ENCODE measurements at regions not wholly inside any gene's neighbourhood (a gene's known extent, or its start where the extent isn't known, plus 50 kb on each side); places are given as distances from the start of the nearest gene placed in this dataset.

DNA sequence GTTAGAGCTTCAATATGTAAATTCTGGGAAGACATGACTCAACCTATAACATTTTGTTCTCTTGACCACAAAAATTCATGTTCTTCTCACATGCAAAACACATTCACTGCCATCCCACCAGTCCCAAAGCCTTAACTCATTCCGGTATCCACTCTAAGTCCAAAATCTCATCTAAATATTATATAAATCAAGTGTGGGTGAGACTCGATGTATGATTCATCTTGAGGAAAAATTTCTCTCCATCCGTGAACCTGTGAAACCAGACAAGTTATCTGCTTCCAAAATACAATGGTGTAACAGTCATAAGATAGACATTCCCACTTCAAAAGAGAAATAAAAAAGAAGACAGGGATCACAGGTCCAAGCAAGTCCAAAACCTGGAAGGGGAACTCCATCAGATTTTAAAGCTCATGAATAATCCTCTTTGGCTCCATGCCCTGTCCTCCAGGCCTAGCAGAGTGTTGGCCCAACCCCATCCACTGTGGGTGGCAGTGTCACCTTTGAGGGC is 101.3 kb downstream of the RAD51AP2 start:
- TF ChIP-seq, protein P1, sequence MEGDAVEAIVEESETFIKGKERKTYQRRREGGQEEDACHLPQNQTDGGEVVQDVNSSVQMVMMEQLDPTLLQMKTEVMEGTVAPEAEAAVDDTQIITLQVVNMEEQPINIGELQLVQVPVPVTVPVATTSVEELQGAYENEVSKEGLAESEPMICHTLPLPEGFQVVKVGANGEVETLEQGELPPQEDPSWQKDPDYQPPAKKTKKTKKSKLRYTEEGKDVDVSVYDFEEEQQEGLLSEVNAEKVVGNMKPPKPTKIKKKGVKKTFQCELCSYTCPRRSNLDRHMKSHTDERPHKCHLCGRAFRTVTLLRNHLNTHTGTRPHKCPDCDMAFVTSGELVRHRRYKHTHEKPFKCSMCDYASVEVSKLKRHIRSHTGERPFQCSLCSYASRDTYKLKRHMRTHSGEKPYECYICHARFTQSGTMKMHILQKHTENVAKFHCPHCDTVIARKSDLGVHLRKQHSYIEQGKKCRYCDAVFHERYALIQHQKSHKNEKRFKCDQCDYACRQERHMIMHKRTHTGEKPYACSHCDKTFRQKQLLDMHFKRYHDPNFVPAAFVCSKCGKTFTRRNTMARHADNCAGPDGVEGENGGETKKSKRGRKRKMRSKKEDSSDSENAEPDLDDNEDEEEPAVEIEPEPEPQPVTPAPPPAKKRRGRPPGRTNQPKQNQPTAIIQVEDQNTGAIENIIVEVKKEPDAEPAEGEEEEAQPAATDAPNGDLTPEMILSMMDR (IDR thresholded peaks at IDR 0.05), result no peak
- TF ChIP-seq, protein P2, sequence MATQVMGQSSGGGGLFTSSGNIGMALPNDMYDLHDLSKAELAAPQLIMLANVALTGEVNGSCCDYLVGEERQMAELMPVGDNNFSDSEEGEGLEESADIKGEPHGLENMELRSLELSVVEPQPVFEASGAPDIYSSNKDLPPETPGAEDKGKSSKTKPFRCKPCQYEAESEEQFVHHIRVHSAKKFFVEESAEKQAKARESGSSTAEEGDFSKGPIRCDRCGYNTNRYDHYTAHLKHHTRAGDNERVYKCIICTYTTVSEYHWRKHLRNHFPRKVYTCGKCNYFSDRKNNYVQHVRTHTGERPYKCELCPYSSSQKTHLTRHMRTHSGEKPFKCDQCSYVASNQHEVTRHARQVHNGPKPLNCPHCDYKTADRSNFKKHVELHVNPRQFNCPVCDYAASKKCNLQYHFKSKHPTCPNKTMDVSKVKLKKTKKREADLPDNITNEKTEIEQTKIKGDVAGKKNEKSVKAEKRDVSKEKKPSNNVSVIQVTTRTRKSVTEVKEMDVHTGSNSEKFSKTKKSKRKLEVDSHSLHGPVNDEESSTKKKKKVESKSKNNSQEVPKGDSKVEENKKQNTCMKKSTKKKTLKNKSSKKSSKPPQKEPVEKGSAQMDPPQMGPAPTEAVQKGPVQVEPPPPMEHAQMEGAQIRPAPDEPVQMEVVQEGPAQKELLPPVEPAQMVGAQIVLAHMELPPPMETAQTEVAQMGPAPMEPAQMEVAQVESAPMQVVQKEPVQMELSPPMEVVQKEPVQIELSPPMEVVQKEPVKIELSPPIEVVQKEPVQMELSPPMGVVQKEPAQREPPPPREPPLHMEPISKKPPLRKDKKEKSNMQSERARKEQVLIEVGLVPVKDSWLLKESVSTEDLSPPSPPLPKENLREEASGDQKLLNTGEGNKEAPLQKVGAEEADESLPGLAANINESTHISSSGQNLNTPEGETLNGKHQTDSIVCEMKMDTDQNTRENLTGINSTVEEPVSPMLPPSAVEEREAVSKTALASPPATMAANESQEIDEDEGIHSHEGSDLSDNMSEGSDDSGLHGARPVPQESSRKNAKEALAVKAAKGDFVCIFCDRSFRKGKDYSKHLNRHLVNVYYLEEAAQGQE (IDR thresholded peaks at IDR 0.05; ENCODE audit: low read depth, low read length), result no peak
- TF ChIP-seq RXRA (IDR thresholded peaks at IDR 0.05; ENCODE audit: borderline replicate concordance, low read depth) (no peak), SIN3A (IDR thresholded peaks at IDR 0.05; ENCODE audit: borderline replicate concordance, low read depth, low read length) (no peak), YY1 (IDR thresholded peaks at IDR 0.05; ENCODE audit: low read depth) (no peak), POLR2AphosphoS5 (IDR thresholded peaks at IDR 0.05; ENCODE audit: low read depth, low read length) (no peak), SMC3 (IDR thresholded peaks at IDR 0.05; ENCODE audit: low read depth, low read length) (no peak), EZH2phosphoT487 (IDR thresholded peaks at IDR 0.05; ENCODE audit: borderline replicate concordance, low read depth) (no peak)
